Skin of body (tissue), 1 donor: ENCODE measurements at regions not wholly inside any gene's neighbourhood (a gene's known extent, or its start where the extent isn't known, plus 50 kb on each side); places are given as distances from the start of the nearest gene placed in this dataset.
"Not testable (repeated sequence)": the region's sequence is repeated elsewhere in the genome, so short reads cannot be mapped to it uniquely, and the experiment has no call there.

Experiments
- DNase-seq: peaks from one replicate; lab custom pipeline; 2025; lab: John Stamatoyannopoulos, UW

DNA sequence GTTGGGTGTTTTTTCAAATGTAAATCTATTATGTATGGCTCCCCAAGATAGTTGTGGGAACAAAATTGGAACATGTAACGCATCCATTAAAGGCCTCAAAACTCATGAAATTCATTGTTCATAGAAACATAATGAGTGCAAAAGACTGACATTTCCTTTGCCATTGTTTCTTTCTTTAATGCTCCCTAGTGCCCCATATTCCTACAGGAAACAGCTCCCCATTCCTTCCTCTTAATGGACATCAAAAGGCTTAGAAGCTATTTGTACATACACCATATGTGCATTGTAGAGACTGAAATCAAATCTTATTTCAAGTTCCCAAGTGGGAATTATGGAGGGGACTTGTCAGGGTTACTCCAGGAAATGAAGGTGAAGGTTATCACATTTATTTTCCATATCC is 139.1 kb downstream of the AHR start:
- peak; percentile 46 for DNase-seq

DNA sequence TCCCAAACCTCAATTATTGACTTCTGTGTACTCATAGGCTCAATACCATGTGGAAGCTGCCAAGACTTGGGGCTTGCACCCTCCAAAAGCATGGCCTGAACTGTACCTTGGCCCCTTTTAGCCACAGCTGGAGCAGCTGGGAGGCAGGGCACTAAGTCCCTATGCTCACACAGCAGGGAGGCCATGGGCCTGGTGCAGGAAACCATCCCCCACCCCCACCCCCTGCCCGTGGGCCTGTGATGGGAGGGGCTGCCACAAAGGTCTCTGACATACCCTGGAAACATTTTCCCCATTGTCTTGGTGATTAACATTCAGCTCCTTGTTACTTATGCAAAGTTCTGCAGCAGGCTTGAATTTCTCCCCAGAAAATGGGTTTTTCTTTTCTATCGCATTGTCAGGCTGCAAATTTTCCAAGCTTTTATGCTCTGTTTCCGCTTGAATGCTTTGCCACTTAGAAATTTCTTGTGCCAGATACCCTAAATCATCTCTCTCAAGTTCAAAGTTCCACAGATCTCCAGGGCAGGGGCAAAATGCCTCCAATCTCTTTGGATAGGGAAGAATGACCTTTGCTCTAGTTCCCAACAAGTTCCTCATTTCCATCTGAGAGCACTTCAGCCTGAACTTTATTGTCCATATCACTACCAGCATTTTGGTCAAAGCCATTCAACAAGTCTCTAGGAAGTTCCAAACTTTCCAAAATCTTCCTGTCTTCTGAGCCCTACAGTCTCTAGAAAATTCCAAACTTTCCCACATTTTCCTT is 141.8 kb downstream of the AHR start:
- DNase-seq, result not testable (repeated sequence)

DNA sequence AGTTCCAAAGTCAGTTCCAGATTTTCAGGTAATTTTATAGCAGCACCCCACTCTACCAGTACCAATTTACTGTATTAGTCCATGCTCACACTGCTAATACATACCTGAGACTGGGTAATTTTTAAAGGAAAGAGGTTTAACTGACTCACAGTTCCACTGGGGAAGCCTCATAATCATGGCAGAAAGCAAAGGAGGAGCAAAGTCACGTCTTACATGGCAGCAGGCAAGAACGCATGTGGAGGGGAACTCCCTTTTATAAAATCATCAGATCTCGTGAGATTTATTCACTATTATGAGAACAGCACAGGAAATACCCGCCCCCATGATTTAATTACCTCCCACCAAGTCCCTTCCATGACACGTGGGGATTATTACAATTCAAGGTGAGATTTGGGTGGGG is 142.4 kb downstream of the AHR start:
- no peak for DNase-seq

DNA sequence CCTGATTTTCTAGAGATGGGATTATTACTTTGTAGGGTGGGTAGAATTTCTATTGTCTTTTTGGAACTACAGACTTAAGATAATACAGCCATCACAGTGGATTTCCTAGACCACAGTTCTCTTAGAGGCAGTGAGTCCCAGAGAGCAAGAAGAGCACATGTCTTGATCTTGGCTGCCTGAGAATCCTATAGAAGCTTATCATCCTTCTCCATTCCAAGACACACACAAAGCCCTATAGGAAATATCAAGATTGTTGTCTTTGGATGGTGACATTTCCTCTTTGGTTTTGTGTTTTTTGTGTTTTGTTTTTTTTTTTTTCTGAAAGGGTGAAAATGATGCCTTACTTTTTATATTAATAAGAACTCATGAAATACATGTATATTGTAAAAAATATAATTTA is 143.1 kb downstream of the AHR start:
- no peak for DNase-seq

DNA sequence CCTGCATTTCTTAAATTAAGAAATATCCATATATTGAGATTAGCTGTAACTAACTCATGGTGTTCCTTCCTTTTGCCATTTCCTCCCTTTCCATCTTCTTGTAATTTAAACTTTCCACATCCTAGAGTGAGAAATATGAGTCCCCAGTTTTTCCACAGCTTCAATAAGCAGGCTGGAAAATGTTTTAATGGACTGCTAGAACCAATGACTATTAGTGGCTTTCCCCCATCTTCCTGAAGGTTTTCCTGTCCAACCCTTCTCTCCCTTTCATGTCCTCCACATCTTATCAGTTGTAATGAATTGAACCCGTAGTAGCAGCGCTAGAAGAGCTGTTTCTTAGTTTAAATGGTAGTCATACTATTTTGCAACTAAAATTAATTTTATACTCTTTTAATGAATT is 145.7 kb downstream of the AHR start:
- no peak for DNase-seq

DNA sequence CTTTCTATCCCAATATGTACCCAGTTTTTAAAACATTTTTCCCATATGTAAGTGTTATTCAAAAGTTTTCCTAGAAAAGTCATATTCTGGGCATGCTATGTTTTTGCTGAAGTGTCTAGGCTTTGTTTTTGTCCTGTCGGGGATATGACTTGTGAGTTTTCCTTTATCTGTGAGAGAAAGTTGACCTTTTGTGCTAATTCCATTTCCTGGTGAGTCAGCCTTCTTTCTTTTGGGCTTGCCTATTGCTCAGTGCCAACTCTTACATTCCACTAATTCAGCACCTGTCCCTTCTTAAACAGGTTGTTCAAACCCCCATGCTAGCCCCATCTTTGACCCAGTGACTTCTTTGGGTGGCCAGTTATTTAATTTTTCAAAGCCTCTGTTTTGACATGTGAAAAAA is 146.2 kb downstream of the AHR start:
- DNase-seq, result no peak

DNA sequence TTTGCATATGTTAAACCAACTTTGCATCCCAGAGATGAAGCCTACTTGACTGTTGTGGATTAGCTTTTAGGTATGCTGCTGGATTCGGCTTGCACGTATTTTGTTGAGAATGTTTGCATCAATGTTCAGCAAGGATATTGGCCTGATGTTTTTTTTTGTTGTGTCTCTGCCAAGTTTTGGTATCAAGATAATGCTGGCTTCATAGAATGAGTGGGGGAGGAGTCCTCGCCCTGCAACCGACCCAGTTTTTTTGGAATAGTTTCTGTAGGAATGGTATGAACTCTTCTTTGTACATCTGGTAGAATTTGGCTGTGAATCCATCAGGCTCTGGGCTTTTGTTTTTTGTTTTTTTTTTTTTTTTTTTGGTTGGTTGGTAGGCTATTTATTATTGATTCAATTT is 147.9 kb downstream of the AHR start:
- DNase-seq, result no peak

DNA sequence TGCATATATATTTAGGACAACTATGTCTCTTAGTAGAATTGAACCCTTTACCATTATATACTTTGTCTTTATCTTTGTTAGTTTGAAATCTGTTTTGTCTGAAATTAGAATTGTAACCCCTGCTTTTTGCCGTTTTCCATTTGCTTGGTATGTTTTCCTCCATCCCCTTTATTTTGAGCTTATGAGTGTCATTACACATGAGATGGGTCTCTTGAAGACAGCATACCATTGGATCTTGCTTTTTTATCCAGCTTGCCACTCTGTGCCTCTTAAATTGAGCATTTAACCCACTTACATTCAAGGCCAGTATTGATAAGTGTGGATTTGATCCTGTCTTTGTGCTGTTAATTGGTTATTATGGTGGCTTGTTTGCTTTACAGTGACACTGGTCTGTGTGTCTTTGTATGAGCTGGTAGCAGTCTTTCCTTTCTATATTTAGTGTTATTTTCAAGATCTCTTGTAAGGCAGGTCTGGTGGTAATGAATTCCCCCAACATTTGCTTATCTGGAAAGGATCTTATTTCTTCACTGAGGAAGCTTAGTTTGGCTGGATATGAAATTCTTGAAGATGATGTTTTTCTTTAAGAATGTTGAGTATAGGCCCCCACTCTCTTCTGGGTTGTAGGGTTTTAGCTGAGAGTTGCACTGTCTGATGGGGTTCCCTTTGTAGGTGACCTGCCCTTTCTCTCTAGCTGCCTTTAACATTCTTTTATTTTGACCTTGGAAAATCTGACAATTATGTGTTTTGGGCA is 149.5 kb downstream of the AHR start:
- no peak for DNase-seq

DNA sequence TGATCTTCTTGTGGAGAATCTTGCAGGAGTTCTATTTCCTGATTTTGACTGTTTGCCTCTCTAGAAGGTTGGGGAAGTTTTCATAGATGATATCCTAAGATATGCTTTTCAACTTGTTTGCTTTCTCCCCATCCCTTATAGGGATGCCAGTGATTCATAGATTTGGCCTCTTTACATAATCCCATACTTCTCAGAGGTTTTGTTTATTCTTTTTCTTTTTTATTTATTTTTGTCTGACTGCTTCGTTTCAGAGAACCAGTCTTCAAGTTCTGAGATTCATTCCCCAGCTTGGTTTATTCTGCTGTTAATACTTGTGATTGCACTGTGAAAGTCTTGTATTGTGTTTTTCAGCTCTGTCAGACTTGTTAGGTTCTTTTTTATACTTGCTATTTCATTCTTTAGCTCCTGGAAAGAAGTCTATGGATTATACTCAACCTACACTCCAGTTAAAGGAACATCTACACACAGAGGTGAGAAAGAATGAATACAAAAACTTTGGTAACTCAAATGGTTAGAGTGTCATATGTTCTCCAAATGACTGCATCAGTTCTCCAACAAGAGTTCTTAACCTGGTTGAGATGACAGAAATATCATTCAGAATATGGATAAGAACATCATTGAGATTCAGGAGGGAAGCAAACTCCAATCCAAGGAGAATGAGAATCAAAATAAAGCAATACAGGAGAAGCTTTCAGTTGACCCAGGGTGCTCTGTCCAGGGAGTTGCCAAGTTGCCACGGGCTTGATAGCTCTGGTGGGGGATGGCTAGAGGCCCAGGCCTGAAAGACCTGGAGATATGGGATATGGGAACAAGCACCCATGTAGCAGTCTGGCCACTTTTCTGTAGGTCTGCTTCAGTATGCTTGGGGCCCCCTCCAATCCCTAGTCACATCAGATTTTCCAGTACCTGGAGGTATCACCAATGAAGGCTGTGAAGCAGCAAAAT is 150.3 kb downstream of the AHR start:
- no peak for DNase-seq

DNA sequence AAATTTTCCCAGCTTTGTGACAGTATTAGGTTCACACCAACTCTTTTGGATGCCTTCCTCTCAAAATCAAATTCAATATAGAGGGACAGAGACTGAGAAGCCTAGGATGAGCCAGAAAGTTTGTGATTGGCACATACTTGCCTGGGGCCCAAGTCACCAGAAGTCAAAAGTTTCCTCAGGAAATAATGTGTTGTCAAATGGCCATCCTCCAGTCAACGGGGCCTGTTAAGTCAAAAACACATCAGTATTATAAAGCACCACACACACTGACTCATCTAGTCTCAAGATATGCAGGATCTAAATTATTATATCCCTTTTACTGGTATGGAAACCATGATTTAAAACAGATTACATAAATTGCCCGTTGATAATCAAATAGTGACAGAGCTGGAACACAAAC is 158.1 kb downstream of the AHR start:
- DNase-seq, result no peak

DNA sequence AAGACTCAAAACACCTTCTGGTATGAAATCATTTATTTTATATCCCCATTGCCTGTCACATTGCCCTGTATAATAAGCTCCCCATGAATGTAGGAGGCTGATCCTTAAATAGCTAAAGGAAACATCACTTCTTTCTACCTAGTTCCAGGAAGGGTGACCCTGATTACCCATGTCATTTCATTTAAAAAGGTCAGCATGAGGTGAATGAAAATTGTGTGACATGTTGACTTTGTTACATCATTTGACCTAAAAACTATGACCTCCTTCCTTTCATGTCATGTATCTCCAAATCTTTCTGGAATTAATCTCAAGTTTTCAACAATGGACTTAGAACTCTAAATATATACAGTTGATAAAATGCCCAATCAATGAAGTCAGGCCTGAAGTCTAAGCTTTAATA is 161.5 kb downstream of the AHR start:
- DNase-seq, result no peak

DNA sequence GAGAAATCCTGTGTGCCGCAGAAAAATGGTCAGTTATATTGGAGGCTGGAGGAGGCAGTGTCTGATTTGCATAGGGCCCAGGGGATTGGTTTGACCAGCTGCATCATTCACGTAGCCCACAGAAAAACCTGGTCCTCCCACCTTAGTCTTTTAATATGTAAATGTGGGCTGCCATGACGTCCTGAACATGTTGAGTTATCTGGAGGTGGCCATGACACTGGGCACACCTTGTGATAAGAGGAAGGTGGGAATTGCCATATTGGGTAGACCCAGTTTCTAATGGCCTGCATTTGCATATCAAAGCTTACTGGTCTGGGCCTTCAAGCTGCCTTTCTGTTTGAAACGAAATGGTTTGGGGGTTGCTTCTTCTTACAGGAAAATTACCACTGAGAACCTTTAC is 162.2 kb downstream of the AHR start:
- no peak for DNase-seq

DNA sequence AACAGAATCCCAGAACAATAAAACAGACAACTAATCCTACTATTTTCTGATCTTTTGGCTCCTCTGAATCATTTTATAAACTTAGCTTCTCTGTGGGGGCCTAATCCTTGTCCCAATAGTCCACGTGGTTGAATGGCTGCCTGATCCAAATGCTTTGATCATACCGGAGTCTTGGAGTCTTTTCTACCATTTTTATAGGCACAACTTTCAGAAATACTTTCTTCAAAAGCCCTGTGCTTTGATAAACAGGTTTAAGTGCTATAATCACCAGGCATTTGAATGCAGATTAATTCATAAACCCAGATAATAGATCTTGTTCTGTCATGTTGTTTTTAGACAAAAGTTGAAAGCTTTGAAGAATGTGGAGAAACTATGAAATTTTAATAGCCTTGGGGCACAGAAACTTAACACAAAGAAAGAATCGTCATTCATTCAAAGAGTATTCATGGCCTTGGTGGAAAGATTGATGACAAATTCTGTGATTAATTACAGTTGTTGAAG is 163.7 kb downstream of the AHR start:
- DNase-seq, result peak; percentile 36

DNA sequence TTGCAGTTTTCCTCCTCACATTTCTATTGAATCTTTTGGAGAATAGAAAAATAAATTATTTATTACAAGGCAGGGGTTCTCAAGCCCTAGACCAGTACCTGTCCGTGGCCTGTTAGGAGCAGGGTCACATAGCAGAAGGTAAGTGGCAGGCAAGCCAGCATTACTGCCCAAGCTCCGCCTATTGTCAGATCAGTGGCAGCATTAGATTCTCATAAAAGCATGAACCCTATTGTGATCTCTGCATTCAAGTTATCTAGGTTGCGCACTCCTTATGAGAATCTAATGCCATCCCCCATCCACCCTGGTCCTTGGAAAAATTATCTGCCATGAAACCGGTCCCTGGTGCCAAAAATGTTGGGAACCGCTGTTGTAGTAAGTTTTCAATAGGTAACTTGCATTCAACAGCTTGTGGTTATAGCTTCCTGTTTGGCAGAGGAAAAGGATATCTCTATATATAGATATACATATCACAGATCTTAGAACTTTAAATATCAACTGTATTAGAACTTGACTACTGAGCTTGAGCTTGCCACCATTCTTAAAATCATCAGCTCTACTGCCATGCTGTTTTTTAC is 165.1 kb downstream of the AHR start:
- DNase-seq, result peak; percentile 24

DNA sequence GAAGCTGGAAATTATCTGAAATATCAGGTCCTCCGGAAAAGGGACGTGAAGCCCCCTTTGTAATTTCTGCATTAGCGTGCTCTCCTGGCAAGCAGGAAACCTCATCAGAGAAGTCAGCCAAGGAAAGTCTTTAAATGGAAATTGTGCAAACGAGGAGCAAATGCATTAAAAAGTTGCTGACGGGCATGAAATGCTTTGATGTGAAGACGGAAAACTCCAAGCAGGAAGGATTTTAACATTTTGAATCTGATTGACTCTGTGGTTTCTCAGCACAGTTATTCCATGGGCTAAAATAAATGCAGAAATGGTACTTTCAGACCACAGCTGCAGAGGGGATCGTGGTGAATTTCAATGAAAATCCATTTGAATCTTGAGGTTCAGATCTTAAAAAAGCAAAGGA is 167.8 kb downstream of the AHR start:
- peak; percentile 63 for DNase-seq

DNA sequence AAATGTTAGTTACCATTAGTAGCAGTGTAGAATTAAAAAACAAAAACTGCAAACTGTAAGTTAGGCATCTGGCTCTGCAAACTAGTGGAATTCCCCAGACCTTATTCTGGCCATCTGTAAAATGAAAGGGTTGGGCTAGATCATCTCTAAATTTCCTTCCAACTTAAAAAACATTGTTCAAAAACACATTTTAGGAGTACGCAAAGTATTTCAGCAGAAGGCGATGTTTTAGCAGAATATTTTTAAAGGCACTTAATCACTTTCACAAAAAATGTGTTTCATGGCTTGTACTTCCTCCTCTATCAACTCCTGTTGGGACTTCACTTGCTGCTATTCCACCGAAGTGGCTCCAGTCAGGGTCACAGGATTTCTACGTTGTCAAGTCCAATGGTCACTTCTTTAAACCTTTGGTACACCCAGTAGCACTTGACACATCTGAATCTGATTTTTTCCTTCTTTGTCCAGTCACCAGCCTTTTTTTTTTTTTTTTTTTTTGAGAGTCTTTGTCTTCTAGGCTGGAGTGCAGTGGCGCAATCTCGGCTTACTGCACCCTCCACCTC is 169.0 kb downstream of the AHR start:
- peak; percentile 55 for DNase-seq

DNA sequence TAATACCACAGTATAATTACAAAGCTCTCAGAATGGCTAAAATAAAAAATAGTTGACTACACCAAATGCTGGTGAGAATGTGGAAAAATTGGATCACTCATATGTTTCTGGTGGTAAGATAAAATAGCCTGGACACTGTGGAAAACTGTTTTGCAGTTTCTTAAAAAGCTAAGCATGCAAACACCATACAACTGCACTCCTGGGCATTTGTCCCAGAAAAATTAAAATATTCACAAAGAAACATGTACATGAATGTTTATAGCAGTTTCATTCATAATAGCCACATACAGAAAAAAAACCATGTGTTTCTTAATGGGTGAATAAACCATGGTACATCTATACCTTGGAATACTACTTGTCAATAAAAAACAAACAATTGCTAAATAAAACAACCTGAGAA is 172.9 kb downstream of the AHR start:
- peak; percentile 73 for DNase-seq

DNA sequence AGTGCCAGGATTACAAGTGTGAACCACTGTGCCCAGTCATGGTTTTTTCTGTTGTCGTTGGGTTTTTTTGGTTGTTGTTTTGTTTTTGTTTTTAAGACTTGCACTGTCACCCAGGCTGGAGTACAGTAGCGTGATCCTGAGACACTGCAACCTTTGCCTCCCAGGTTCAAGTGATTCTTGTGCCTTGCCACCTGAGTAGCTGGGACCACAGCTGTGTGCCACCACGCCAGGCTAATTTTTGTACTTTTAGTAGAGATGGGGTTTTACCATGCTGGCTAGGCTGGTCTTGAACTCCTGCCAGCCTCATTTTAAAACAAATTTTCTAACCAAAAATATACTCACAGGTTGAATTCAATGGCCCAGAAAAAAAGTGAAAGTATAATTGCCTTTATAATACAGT is 174.1 kb downstream of the AHR start:
- DNase-seq, result no peak

DNA sequence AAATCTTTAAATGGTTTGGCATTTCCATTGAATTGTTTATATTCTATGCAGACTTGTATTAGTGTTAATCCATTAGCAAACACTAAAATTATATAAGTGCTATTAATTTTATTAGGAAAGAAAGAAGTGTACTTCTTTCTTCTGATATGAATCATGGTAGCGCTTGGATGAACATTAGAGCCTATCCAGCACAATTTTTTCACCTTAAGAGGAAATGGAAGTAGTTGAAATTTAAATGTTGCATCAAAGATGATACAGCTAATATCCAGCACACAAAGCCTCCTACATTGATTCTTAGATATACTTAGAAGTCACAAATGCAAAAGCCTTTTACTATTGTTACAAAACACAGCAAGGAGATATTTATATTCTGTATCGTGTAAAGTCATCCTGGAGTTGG is 174.5 kb downstream of the AHR start:
- no peak for DNase-seq

DNA sequence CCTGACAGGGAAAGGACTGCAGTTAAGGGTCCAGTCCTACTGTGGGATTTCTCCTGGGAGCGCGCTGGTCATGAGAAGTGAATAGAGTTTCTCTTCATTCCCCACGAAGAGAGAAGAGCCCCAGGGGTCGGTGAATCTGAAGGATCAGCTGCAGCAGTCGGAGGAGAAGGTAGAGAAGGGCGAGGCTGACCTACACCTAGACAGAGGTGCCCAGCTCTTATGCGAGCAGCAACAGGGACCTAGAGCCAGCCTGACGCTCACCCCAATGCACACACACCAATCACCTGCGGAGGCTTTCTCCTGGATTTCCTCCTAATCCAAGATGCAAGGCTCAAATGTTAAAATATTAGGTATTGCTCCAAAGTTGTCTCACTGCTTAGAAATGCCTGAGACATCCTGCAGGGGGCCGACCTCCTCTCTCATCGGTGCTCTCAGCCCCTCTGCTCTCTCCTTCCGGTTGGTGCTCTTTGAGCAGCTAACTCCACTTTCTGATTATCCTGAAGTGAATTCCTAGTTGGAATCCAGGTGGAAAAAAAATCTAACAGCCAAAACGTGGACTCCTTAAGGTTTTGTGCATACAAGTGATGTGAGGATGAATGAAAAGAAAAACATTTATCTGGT is 176.4 kb downstream of the AHR start:
- no peak for DNase-seq

DNA sequence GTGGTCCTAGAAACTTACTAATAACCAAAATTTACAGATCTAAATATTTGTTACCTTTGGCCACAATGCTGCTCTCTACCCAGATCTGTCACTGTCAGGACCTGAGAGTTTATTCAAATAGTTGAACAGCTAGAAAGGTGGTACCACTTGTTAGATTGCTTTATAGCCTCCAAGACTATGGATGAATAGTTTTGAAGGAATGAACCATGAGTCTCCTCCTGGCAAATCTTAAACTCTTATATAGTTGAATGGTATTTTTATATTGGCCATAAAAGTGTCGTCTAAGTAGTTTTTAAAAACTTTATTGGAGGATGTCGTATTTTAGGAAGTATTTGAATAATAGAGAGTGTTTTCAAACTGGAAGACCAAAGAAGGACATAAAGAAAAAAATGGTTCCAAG is 178.7 kb downstream of the AHR start:
- DNase-seq, result no peak
